ENCODE measurements at regions not wholly inside any gene's neighbourhood (a gene's known extent, or its start where the extent isn't known, plus 50 kb on each side); places are given as distances from the start of the nearest gene placed in this dataset.

- TF ChIP-seq CTCF (IDR thresholded peaks at IDR 0.05), result no peak
- TF ChIP-seq POLR2A (IDR thresholded peaks at IDR 0.05), result no peak
- TF ChIP-seq POLR2AphosphoS5 (IDR thresholded peaks at IDR 0.05), result no peak
Observed at GRCh38 chr20:11320033-11320432, 597.7 kb upstream of the BTBD3 start.

Data from sigmoid colon (tissue), 4 donors.